ENCODE measurements at regions not wholly inside any gene's neighbourhood (a gene's known extent, or its start where the extent isn't known, plus 50 kb on each side); places are given as distances from the start of the nearest gene placed in this dataset.

GRCh38 chr9:80787636-80788035 is 901.7 kb downstream of the TLE1 start:
- no peaks in the 10 kb centered on the region for H3K4me1 ChIP-seq (ENCODE audit: low read length)
- H3K4me3 ChIP-seq (ENCODE audit: low read length) = no peak overlapping the region
- H3K9me3 ChIP-seq (replicated peaks; ENCODE audit: insufficient read depth, low read length) = no peaks in the 10 kb centered on the region
- H2AFZ ChIP-seq (ENCODE audit: low read length) = no peak overlapping the region
- H3K36me3 ChIP-seq (replicated peaks; ENCODE audit: insufficient read depth, low read length) = no peaks in the 10 kb centered on the region
- no peaks in the 10 kb centered on the region for H3K9me2 ChIP-seq (replicated peaks; ENCODE audit: insufficient read depth, low read length)
- H4K20me1 ChIP-seq (ENCODE audit: insufficient read depth, low read length) = no peaks in the 10 kb centered on the region
- H3K9ac ChIP-seq (ENCODE audit: low read length) = no peak overlapping the region
- H3K4me2 ChIP-seq (ENCODE audit: low read depth, low read length) = no peak overlapping the region
- H3K79me2 ChIP-seq (ENCODE audit: low read length) = no peaks in the 10 kb centered on the region
- no peak for DNase-seq
- no peaks in the 10 kb centered on the region for H3F3A ChIP-seq (ENCODE audit: insufficient read depth, low read length)
- TF ChIP-seq CTCF (IDR thresholded peaks at IDR 0.05; ENCODE audit: low read length) (no peak), EZH2 (optimal IDR thresholded peaks at IDR 0.05; ENCODE audit: low read depth, low read length) (no peak), EZH2phosphoT487 (IDR thresholded peaks at IDR 0.05; ENCODE audit: low read length) (no peak)
- no peak overlapping the region for H3K27ac ChIP-seq (ENCODE audit: low read length)
- H3K27me3 ChIP-seq (replicated peaks; ENCODE audit: insufficient read depth, low read length) = no peaks in the 10 kb centered on the region

- Histone ChIP-seq H3F3A (ENCODE audit: insufficient read depth, low read length) (no peaks in the 10 kb centered on the region), H2AFZ (ENCODE audit: low read length) (no peak overlapping the region), H4K20me1 (ENCODE audit: insufficient read depth, low read length) (no peaks in the 10 kb centered on the region), H3K9me3 (replicated peaks; ENCODE audit: insufficient read depth, low read length) (no peaks in the 10 kb centered on the region), H3K4me2 (ENCODE audit: low read depth, low read length) (no peak overlapping the region), H3K36me3 (replicated peaks; ENCODE audit: insufficient read depth, low read length) (no peaks in the 10 kb centered on the region), H3K9ac (ENCODE audit: low read length) (no peak overlapping the region), H3K4me3 (ENCODE audit: low read length) (no peak overlapping the region), H3K4me1 (ENCODE audit: low read length) (no peaks in the 10 kb centered on the region), H3K9me2 (replicated peaks; ENCODE audit: insufficient read depth, low read length) (no peaks in the 10 kb centered on the region), H3K27me3 (replicated peaks; ENCODE audit: insufficient read depth, low read length) (no peaks in the 10 kb centered on the region), H3K79me2 (ENCODE audit: low read length) (no peaks in the 10 kb centered on the region), H3K27ac (ENCODE audit: low read length) (no peak overlapping the region)
- no peak for TF ChIP-seq EZH2phosphoT487 (IDR thresholded peaks at IDR 0.05; ENCODE audit: low read length)
- no peak for TF ChIP-seq CTCF (IDR thresholded peaks at IDR 0.05; ENCODE audit: low read length)
- no peak for TF ChIP-seq EZH2 (optimal IDR thresholded peaks at IDR 0.05; ENCODE audit: low read depth, low read length)
- no peak for DNase-seq
These were observed 904.7 kb downstream of the TLE1 start for GRCh38 chr9:80784647-80785046.

DNA sequence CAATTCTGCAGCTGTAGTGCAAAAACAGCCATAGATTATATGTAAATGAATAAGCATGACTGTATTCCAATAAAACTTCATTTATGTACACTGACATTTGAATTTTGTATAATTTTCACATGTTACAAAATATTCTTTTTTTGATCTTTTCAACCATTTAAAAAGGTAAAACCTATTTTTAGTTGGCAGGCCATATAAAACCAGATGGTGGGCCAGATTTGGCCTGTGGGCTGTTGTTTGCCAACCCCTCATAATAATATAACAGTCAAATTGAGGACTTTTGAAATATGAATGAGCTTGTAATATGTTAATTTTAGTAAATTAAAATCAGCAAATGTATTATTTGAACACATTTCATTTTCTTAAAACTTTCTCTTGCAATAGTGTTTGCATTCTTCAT is 913.4 kb downstream of the TLE1 start:
- H3K27ac ChIP-seq (ENCODE audit: low read length) = no peak overlapping the region
- H3K9me2 ChIP-seq (replicated peaks; ENCODE audit: insufficient read depth, low read length) = no peaks in the 10 kb centered on the region
- H2AFZ ChIP-seq (ENCODE audit: low read length) = no peak overlapping the region
- H3K9me3 ChIP-seq (replicated peaks; ENCODE audit: insufficient read depth, low read length) = no peaks in the 10 kb centered on the region
- no peaks in the 10 kb centered on the region for H3K79me2 ChIP-seq (ENCODE audit: low read length)
- H3F3A ChIP-seq (ENCODE audit: insufficient read depth, low read length) = no peaks in the 10 kb centered on the region
- DNase-seq = no peak
- H3K4me2 ChIP-seq (ENCODE audit: low read depth, low read length) = no peak overlapping the region
- TF ChIP-seq CTCF (IDR thresholded peaks at IDR 0.05; ENCODE audit: low read length) (no peak), EZH2 (optimal IDR thresholded peaks at IDR 0.05; ENCODE audit: low read depth, low read length) (no peak), EZH2phosphoT487 (IDR thresholded peaks at IDR 0.05; ENCODE audit: low read length) (no peak)
- no peaks in the 10 kb centered on the region for H3K36me3 ChIP-seq (replicated peaks; ENCODE audit: insufficient read depth, low read length)
- no peak overlapping the region for H3K9ac ChIP-seq (ENCODE audit: low read length)
- no peaks in the 10 kb centered on the region for H4K20me1 ChIP-seq (ENCODE audit: insufficient read depth, low read length)
- no peaks in the 10 kb centered on the region for H3K4me1 ChIP-seq (ENCODE audit: low read length)
- no peak overlapping the region for H3K4me3 ChIP-seq (ENCODE audit: low read length)
- H3K27me3 ChIP-seq (replicated peaks; ENCODE audit: insufficient read depth, low read length) = no peaks in the 10 kb centered on the region
